ES-I3 (cell line): ENCODE measurements at regions not wholly inside any gene's neighbourhood (a gene's known extent, or its start where the extent isn't known, plus 50 kb on each side); places are given as distances from the start of the nearest gene placed in this dataset.

Experiments used
- H3K36me3 ChIP-seq: 2 replicates; pipeline ENCODE4 v1.6.1; 2013; ENCODE audit warnings: mild to moderate bottlenecking, low read length, control low read depth, moderate library complexity; ENCODE audit not compliant: insufficient read depth
- H3K4me1 ChIP-seq: 2 replicates; pipeline ENCODE4 v1.6.1; 2013; ENCODE audit warnings: mild to moderate bottlenecking, control low read depth, low read length; ENCODE audit not compliant: insufficient read depth
- H3K9ac ChIP-seq: 2 replicates; pipeline ENCODE4 v1.6.1; 2013; ENCODE audit warnings: low read depth, mild to moderate bottlenecking, low read length, moderate library complexity
- H3K9me3 ChIP-seq: 2 replicates; pipeline ENCODE4 v1.6.1; 2013; ENCODE audit warnings: mild to moderate bottlenecking, low read length, moderate library complexity; ENCODE audit not compliant: control insufficient read depth, insufficient read depth

- Histone ChIP-seq H3K4me1 (peaks cover 3% of the 10 kb centered on the region; the same call in 1 of the 2 replicates), H3K9me3 (no peaks in the 10 kb centered on the region), H3K36me3 (no peaks in the 10 kb centered on the region), H3K9ac (no peak overlapping the region)
Observed at GRCh38 chr9:80387828-80388227, 816.1 kb downstream of the TLE4 start.

GRCh38 chr9:80385246-80385645 lies 813.5 kb downstream of the TLE4 start:
- no peak overlapping the region for H3K9ac ChIP-seq
- no peaks in the 10 kb centered on the region for H3K9me3 ChIP-seq
- peaks cover 3% of the 10 kb centered on the region; the same call in 1 of the 2 replicates for H3K4me1 ChIP-seq
- no peaks in the 10 kb centered on the region for H3K36me3 ChIP-seq

GRCh38 chr9:80383331-80383730 lies 811.6 kb downstream of the TLE4 start:
- peaks cover 3% of the 10 kb centered on the region; the same call in 1 of the 2 replicates for H3K4me1 ChIP-seq
- H3K9ac ChIP-seq = no peak overlapping the region
- no peaks in the 10 kb centered on the region for H3K36me3 ChIP-seq
- H3K9me3 ChIP-seq = no peaks in the 10 kb centered on the region

- Histone ChIP-seq H3K9me3 (no peaks in the 10 kb centered on the region), H3K9ac (no peak overlapping the region), H3K36me3 (no peaks in the 10 kb centered on the region), H3K4me1 (peaks cover 3% of the 10 kb centered on the region; the same call in 1 of the 2 replicates)
Observed at GRCh38 chr9:80382211-80382891, 810.6 kb downstream of the TLE4 start.

GRCh38 chr9:80380301-80380700 lies 808.5 kb downstream of the TLE4 start:
- Histone ChIP-seq H3K4me1 (peaks cover 3% of the 10 kb centered on the region; the same call in 1 of the 2 replicates), H3K9me3 (no peaks in the 10 kb centered on the region), H3K36me3 (no peaks in the 10 kb centered on the region), H3K9ac (no peak overlapping the region)

GRCh38 chr9:80378669-80379293 lies 807.0 kb downstream of the TLE4 start:
- Histone ChIP-seq H3K36me3 (no peaks in the 10 kb centered on the region), H3K9me3 (no peaks in the 10 kb centered on the region), H3K9ac (no peak overlapping the region), H3K4me1 (no peaks in the 10 kb centered on the region; the same call in 1 of the 2 replicates)

- no peaks in the 10 kb centered on the region for H3K9me3 ChIP-seq
- no peak overlapping the region for H3K9ac ChIP-seq
- H3K4me1 ChIP-seq = no peaks in the 10 kb centered on the region; the same call in 1 of the 2 replicates
- H3K36me3 ChIP-seq = no peaks in the 10 kb centered on the region
Observed at GRCh38 chr9:80376180-80376579, 804.4 kb downstream of the TLE4 start.

GRCh38 chr9:80375477-80375876 lies 803.7 kb downstream of the TLE4 start:
- Histone ChIP-seq H3K9me3 (no peaks in the 10 kb centered on the region), H3K4me1 (no peaks in the 10 kb centered on the region; the same call in 1 of the 2 replicates), H3K9ac (no peak overlapping the region), H3K36me3 (no peaks in the 10 kb centered on the region)

- Histone ChIP-seq H3K4me1 (no peaks in the 10 kb centered on the region), H3K36me3 (no peaks in the 10 kb centered on the region), H3K9me3 (no peaks in the 10 kb centered on the region), H3K9ac (no peak overlapping the region)
Observed at GRCh38 chr9:80369641-80370040, 797.9 kb downstream of the TLE4 start.

- Histone ChIP-seq H3K9me3 (no peaks in the 10 kb centered on the region), H3K9ac (no peak overlapping the region), H3K36me3 (no peaks in the 10 kb centered on the region), H3K4me1 (no peaks in the 10 kb centered on the region)
Observed at GRCh38 chr9:80366626-80367025, 794.9 kb downstream of the TLE4 start.

- no peaks in the 10 kb centered on the region for H3K9me3 ChIP-seq
- no peak overlapping the region for H3K9ac ChIP-seq
- H3K36me3 ChIP-seq = no peaks in the 10 kb centered on the region
- no peaks in the 10 kb centered on the region for H3K4me1 ChIP-seq
Observed at GRCh38 chr9:80359941-80360881, 788.4 kb downstream of the TLE4 start.

GRCh38 chr9:80359291-80359690 lies 787.5 kb downstream of the TLE4 start:
- H3K9me3 ChIP-seq = no peaks in the 10 kb centered on the region
- H3K4me1 ChIP-seq = no peaks in the 10 kb centered on the region
- no peak overlapping the region for H3K9ac ChIP-seq
- no peaks in the 10 kb centered on the region for H3K36me3 ChIP-seq

GRCh38 chr9:80352967-80353366 lies 781.2 kb downstream of the TLE4 start:
- Histone ChIP-seq H3K9ac (no peak overlapping the region), H3K9me3 (no peaks in the 10 kb centered on the region), H3K36me3 (no peaks in the 10 kb centered on the region), H3K4me1 (no peaks in the 10 kb centered on the region)

GRCh38 chr9:80351612-80352011 lies 779.8 kb downstream of the TLE4 start:
- Histone ChIP-seq H3K4me1 (no peaks in the 10 kb centered on the region), H3K36me3 (no peaks in the 10 kb centered on the region), H3K9ac (no peak overlapping the region), H3K9me3 (no peaks in the 10 kb centered on the region)
